LNCaP clone FGC (cell line): ENCODE measurements at regions not wholly inside any gene's neighbourhood (a gene's known extent, or its start where the extent isn't known, plus 50 kb on each side); places are given as distances from the start of the nearest gene placed in this dataset.

ENCODE experiments used
- DNase-seq: peaks from one replicate; pipeline ENCODE4 v3.0.0-alpha.2; 2011; ENCODE audit warnings: low read depth
- H3K4me3 ChIP-seq: 2 replicates; pipeline ENCODE4 v1.5.1; 2011; ENCODE audit warnings: mild to moderate bottlenecking, low read depth, low read length, control low read depth
- TF ChIP-seq, protein P1 (sequence below): IDR thresholded peaks from 2 replicates; pipeline ENCODE4 v1.5.1; 2012; ENCODE audit warnings: mild to moderate bottlenecking; ENCODE audit not compliant: control insufficient read depth, insufficient read depth; ENCODE audit errors: extremely low read depth

DNA sequence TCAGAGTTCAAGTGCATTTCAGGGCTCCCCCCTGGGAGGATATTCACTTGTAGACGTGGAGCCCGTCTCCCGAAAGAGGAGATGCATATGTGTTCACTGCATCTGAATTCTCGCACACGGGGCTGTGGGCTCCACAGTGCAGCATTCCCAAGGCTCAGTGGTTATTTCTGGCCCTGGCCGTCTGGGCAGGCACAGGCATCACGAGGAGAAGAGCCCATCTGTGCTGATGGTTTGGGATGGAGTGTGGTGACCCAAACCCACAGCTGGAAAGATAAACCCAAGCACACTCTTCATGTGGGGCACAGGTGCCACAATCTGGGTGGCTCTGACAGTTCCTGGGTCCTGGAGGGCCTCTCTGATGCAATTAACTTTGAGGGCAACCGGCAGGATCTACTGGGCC, 242.1 kb downstream of the TSHZ3 start:
- no peak overlapping the region for H3K4me3 ChIP-seq
- TF ChIP-seq, protein P1, sequence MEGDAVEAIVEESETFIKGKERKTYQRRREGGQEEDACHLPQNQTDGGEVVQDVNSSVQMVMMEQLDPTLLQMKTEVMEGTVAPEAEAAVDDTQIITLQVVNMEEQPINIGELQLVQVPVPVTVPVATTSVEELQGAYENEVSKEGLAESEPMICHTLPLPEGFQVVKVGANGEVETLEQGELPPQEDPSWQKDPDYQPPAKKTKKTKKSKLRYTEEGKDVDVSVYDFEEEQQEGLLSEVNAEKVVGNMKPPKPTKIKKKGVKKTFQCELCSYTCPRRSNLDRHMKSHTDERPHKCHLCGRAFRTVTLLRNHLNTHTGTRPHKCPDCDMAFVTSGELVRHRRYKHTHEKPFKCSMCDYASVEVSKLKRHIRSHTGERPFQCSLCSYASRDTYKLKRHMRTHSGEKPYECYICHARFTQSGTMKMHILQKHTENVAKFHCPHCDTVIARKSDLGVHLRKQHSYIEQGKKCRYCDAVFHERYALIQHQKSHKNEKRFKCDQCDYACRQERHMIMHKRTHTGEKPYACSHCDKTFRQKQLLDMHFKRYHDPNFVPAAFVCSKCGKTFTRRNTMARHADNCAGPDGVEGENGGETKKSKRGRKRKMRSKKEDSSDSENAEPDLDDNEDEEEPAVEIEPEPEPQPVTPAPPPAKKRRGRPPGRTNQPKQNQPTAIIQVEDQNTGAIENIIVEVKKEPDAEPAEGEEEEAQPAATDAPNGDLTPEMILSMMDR: no peak
- no peak for DNase-seq

DNA sequence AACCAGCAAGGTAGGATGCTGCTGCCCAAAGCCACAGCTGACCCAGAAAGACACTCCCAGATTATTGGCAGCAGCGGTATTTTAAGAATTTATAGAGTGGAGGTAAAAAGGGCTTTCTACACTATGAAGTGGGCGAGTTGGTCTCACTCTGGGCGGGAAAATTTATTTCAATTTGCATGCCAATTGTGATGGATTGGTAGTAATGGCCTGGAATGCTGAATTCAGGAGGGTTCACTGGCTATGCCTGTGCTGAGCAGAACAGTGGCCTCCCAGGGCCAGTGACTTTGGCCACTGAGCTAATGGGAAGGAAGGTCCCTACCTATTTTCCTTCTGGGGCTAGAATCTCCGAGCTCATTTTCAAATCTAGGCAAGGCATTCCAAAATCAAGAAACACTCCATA, 243.5 kb downstream of the TSHZ3 start:
- TF ChIP-seq, protein P1: no peak
- DNase-seq: no peak
- no peak overlapping the region for H3K4me3 ChIP-seq

DNA sequence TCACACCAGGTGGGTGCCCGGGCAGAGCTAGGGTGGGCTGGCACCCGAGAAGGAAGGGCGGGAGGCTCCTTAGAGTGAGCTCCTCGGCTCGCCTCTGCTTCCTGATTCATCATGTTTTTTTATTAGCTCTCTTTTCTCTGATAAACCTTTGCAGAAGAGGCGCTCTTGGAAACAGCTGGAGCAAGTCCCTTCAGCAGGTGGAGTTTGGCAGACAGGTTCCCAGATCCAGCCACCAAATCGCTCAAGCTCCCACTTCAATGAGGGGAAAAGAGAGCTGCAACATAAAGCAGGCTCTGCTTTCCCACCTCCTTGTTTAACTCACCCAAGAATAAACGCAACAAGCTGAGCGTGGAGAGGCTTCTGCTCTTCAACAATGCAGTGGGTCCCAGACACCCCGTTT, 244.8 kb downstream of the TSHZ3 start:
- H3K4me3 ChIP-seq: no peak overlapping the region
- TF ChIP-seq, protein P1: no peak
- no peak for DNase-seq

DNA sequence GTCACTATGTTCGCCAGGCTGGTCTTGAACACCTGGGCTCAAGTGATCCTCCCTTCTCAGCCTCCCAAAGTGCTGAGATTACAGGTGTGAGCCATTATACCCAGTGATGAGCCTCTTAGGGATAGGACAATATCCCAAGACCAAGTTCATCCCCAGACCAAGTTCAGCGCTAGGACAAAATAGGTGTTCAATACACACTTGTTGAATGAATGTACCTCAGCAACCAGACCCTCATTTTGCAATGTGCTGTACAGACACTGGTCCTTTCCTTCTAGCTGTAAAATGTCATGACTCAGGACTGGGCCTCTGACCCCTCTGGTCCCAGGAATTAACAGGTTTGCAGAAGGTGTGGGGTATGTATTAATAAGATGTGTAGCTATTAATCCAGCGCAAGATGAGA, 246.0 kb downstream of the TSHZ3 start:
- no peak overlapping the region for H3K4me3 ChIP-seq
- TF ChIP-seq, protein P1: no peak
- DNase-seq: no peak

DNA sequence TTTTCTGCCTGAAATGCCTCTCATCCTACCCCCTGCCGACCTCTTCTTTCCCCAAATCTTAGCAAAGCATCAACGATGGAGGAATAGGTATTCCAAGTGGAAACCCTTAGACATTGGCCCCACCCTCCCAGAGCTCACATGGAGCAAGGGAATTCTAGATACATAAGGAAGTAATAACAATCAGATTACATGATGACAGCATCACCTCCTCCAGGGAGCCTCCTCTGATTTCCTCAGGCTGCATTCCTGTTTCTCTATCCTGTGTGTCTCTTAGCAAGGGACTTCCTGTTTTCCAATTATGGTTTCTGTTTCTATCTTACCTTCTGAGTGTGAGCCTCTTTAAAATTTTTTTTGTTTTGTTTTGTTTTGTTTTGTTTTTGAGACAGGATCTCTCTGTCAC, 246.6 kb downstream of the TSHZ3 start:
- DNase-seq: no peak
- no peak overlapping the region for H3K4me3 ChIP-seq
- TF ChIP-seq, protein P1: no peak

DNA sequence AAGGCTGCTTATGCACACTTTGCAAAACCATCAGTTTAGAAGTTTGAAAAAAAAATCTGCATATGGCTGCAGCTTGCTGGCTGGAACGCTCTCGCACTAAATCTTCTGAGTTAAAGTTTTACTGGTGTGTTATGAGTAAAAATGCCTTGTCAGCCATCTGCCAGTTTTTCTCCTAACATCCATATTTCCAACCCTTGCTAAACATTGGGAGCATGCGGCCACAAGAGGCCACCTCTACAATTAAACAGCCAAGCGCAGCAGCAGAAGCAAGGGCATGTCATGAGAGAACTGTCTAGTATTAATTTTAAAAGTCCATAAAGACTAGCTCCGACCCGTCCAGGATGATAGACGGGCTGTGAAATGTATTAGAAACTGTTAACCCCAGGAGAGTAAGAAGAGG, 248.3 kb downstream of the TSHZ3 start:
- TF ChIP-seq, protein P1: no peak

DNA sequence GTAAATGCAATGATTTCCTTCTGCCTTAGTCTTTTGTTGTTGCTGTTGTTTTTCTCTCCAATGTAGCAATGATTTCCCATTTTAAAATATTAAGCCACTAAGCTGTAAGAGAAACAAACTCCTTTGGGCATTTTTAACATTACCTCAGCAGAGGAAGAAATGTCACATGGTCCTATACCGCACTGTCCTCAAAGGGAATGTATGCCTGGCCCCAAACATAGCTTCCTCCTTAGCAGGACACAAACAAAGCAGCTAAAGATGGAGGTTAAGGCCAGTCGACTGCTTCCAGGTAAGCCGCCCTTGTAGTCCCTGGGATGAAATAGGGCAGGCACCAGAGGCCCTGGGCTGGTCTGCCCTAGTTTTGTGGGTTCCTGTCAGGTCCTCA, 249.0 kb downstream of the TSHZ3 start:
- no peak for DNase-seq
- H3K4me3 ChIP-seq: no peak overlapping the region
- TF ChIP-seq, protein P1: no peak

More for the DNA sequence above, 248.3 kb downstream of the TSHZ3 start:
- H3K4me3 ChIP-seq: no peak overlapping the region
- no peak for DNase-seq
